Kidney epithelial cell (primary cell): ENCODE measurements at regions not wholly inside any gene's neighbourhood (a gene's known extent, or its start where the extent isn't known, plus 50 kb on each side); places are given as distances from the start of the nearest gene placed in this dataset.

ENCODE experiments used
- DNase-seq: peaks from one replicate; pipeline ENCODE4 v3.0.0-alpha.2; 2010; ENCODE audit warnings: low read depth
- H3K27me3 ChIP-seq: 2 replicates; pipeline ENCODE4 v1.6.0; 2011; ENCODE audit warnings: low read length; ENCODE audit not compliant: control insufficient read depth, insufficient read depth
- H3K36me3 ChIP-seq: 2 replicates; pipeline ENCODE4 v1.5.1; 2011; ENCODE audit warnings: low read length; ENCODE audit not compliant: control insufficient read depth, insufficient read depth
- H3K4me3 ChIP-seq: 2 replicates; pipeline ENCODE4 v1.5.1; 2011; ENCODE audit warnings: low read depth, mild to moderate bottlenecking, control low read depth, low read length
- TF ChIP-seq, protein P1 (sequence below): IDR thresholded peaks from 2 replicates; pipeline ENCODE4 v1.5.1; 2011; ENCODE audit warnings: mild to moderate bottlenecking, moderate library complexity, low read length, control low read depth, inconsistent platforms; ENCODE audit not compliant: insufficient read depth, poor library complexity, severe bottlenecking

DNA sequence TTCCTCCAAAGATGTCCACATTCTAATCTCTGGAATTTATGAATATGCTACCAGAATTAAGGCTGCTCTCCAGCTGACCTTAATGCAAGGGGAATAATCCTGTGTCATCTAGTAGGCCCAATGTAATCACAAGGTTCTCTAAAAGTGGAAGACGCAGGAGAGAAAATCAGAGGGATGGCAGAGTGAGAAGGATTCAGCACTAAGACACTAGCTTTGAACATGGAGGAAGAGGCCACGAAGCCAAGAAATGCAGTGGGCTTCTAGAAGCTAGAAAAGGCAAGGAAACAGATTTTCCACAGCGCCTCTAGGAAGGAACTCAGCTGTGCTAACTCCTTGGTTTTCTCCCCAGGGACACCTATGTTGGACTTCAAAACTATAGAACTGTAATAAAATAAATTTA is 240.7 kb upstream of the TRAM1L1 start:
- TF ChIP-seq, protein P1, sequence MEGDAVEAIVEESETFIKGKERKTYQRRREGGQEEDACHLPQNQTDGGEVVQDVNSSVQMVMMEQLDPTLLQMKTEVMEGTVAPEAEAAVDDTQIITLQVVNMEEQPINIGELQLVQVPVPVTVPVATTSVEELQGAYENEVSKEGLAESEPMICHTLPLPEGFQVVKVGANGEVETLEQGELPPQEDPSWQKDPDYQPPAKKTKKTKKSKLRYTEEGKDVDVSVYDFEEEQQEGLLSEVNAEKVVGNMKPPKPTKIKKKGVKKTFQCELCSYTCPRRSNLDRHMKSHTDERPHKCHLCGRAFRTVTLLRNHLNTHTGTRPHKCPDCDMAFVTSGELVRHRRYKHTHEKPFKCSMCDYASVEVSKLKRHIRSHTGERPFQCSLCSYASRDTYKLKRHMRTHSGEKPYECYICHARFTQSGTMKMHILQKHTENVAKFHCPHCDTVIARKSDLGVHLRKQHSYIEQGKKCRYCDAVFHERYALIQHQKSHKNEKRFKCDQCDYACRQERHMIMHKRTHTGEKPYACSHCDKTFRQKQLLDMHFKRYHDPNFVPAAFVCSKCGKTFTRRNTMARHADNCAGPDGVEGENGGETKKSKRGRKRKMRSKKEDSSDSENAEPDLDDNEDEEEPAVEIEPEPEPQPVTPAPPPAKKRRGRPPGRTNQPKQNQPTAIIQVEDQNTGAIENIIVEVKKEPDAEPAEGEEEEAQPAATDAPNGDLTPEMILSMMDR, result no peak
- H3K4me3 ChIP-seq, result peak overlapping the region; percentile 42
- H3K36me3 ChIP-seq, result no peaks in the 10 kb centered on the region
- no peak for DNase-seq
- H3K27me3 ChIP-seq, result no peaks in the 10 kb centered on the region

DNA sequence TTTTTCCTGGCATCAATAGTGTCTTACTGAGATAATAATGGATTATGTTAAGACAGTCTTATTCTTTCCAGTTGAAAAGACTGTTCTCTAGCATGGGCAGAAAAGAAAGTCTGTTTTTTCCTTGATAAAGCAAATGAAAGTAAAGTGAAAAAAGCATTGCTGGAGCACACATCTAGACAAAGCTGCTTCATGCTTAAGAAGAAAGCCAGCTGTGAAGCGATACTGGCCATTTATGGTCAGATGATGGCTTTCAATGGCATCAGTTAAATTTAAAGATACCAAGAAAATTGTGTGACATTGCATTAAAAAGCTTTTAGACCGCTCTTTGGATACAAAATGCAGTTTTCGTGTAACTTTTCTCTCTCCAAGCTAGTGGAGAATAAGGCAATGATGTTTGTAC is 242.1 kb upstream of the TRAM1L1 start:
- H3K4me3 ChIP-seq, result peak overlapping the region; percentile 51
- TF ChIP-seq, protein P1, result no peak
- H3K36me3 ChIP-seq, result no peaks in the 10 kb centered on the region

DNA sequence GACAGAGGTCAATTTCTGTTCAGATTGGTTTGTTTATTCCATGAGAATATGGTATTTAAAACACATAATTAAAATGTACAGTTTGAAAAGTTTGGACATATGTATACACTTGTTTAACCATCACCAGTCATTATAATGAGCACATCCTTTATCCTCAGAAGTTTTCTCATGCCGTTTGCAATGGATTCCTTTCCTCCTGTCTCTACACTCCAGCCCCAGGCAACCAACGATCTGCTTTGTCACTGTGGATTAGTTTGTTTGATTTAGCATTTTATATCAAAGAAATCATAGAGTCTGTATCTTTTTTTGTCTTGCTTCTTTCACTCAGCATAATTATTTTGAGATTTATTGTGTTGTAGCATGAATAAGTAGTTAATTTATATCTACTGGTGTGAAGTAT is 243.0 kb upstream of the TRAM1L1 start:
- DNase-seq, result no peak
- no peaks in the 10 kb centered on the region for H3K27me3 ChIP-seq
- H3K36me3 ChIP-seq, result no peaks in the 10 kb centered on the region
- TF ChIP-seq, protein P1, result no peak
- peak overlapping the region; percentile 51 for H3K4me3 ChIP-seq

More for the DNA sequence above, 242.1 kb upstream of the TRAM1L1 start:
- no peak for DNase-seq
- no peaks in the 10 kb centered on the region for H3K27me3 ChIP-seq

DNA sequence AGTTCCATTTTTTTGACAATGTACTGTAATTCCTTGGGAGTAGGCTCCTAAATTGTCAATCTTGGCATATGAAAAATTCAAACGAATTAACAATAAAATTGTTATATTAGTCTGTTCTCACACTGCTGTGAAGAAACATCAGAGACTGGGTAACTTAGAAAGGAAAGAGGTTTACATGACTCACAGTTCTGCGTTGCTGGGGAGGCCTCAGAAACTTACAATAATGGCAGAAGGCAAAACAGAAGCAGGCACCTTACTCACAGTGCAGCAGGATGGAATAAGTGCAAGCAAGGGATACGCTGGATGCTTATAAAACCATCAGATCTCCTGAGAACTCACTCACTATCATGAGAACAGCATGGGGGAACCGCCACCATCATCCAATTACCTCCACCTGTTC is 246.4 kb upstream of the TRAM1L1 start:
- Histone ChIP-seq H3K36me3 (peaks cover 2% of the 10 kb centered on the region), H3K4me3 (no peak overlapping the region), H3K27me3 (no peaks in the 10 kb centered on the region)
- DNase-seq, result no peak
- TF ChIP-seq, protein P1, result no peak

DNA sequence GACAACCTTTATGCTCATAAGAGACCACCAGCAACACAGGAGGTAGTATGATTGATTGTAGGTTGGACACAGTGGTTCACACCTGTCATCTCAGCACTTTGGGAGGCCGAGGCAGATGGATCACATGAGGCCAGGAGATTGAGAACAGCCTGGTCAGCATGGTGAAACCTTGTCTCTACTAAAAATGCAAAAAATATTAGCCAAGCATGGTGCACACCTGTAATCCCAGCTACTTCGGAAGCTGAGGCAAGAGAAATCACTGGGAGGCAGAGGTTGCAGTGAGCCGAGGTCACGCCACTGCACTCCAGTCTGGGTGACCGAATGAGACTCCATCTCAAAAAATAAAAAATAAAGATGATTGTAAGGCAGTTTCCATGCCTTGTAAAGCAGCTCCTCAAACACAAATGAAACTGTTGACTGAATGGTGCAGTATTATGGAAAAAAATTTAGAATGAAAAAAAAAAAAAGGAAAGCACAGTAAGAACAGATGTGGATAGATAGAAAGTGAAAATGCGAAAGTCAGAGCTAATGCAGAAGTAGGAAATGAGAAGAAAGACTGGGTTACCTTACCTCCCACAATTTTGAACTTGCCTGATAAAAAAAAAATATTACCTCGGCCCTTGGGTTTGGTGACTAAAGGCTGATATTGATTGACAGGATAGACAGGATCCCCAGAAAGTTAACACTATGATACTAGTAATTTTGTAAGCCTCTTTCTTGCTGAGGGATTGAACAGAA is 249.2 kb upstream of the TRAM1L1 start:
- no peak for DNase-seq
- Histone ChIP-seq H3K27me3 (no peaks in the 10 kb centered on the region), H3K4me3 (no peak overlapping the region), H3K36me3 (peaks cover 2% of the 10 kb centered on the region)
- TF ChIP-seq, protein P1, result no peak

DNA sequence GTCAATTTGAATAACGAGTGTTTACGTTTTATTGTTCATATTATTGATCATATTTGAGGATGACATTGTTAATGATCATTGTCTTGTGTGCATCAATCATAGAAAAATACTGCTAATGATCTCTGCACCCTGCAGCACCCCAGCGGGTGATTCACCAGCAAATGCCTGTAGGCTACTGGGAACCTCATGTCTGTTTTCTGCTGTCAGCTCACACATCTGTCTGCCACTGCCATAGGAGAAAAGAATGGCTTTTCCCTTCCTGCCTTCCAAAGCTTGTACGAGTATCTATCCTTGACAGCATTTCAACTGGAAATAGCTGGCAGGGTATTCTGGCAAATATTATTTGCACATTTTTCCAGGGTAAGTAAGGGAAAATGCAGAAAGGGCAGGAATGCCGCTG is 272.1 kb upstream of the TRAM1L1 start:
- no peaks in the 10 kb centered on the region for H3K36me3 ChIP-seq
- DNase-seq, result no peak
- TF ChIP-seq, protein P1, result no peak

More for the DNA sequence above, 272.1 kb upstream of the TRAM1L1 start:
- no peak overlapping the region for H3K4me3 ChIP-seq
- no peaks in the 10 kb centered on the region for H3K27me3 ChIP-seq
